AG04449 (cell line): ENCODE measurements at regions not wholly inside any gene's neighbourhood (a gene's known extent, or its start where the extent isn't known, plus 50 kb on each side); places are given as distances from the start of the nearest gene placed in this dataset.

ENCODE experiments used
- CTCF ChIA-PET: fragments of 350-600 bp; formaldehyde crosslinking; extraction: SDS; loops from one replicate; lab custom pipeline; 2021; ENCODE audit warnings: antibody characterized with exemption; lab: Yijun Ruan, JAX
- POLR2A ChIA-PET: fragments of 400-600, 350-600 bp; formaldehyde crosslinking; extraction: SDS; loops from one replicate; lab custom pipeline; 2020; ENCODE audit warnings: antibody characterized with exemption, inconsistent platforms; lab: Yijun Ruan, JAX
- DNase-seq: peaks from one replicate; pipeline ENCODE4 v3.0.0-alpha.2; 2010; ENCODE audit warnings: low read depth, low spot score
- H3K4me3 ChIP-seq: 2 replicates; pipeline ENCODE4 v1.5.1; 2011; ENCODE audit warnings: low read depth, mild to moderate bottlenecking, control low read depth, low read length
- TF ChIP-seq, protein P1 (sequence below): IDR thresholded peaks from one replicate; pipeline ENCODE4 v1.5.1; 2011; ENCODE audit warnings: mild to moderate bottlenecking, moderate library complexity, low read length, control low read depth, inconsistent platforms; ENCODE audit not compliant: insufficient read depth; ENCODE audit errors: missing control alignments

DNA sequence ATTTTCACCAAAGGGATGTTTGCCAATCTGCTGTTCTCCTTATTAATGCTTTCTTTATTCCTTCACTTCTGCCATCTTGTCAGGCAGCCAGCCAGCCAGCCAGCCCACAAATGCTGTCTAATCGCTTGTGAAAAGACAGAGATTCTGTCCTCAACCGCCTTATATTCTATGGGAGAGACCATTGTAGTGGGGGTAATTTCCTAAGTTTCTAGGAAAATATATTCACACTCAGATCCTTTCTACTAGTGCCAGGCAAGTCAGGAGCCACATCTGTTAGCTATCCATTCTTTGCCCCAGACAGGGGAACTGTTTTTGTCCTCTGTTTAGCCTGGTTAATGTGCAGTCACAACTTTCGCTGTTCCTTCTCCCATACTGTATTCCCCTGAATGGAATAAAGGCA lies 1023.1 kb downstream of the ADGRL2 start:
- TF ChIP-seq, protein P1, sequence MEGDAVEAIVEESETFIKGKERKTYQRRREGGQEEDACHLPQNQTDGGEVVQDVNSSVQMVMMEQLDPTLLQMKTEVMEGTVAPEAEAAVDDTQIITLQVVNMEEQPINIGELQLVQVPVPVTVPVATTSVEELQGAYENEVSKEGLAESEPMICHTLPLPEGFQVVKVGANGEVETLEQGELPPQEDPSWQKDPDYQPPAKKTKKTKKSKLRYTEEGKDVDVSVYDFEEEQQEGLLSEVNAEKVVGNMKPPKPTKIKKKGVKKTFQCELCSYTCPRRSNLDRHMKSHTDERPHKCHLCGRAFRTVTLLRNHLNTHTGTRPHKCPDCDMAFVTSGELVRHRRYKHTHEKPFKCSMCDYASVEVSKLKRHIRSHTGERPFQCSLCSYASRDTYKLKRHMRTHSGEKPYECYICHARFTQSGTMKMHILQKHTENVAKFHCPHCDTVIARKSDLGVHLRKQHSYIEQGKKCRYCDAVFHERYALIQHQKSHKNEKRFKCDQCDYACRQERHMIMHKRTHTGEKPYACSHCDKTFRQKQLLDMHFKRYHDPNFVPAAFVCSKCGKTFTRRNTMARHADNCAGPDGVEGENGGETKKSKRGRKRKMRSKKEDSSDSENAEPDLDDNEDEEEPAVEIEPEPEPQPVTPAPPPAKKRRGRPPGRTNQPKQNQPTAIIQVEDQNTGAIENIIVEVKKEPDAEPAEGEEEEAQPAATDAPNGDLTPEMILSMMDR = no peak
- H3K4me3 ChIP-seq = no peak overlapping the region
- POLR2A ChIA-PET = no interaction called here
- no peak for DNase-seq
- CTCF ChIA-PET = no interaction called here

DNA sequence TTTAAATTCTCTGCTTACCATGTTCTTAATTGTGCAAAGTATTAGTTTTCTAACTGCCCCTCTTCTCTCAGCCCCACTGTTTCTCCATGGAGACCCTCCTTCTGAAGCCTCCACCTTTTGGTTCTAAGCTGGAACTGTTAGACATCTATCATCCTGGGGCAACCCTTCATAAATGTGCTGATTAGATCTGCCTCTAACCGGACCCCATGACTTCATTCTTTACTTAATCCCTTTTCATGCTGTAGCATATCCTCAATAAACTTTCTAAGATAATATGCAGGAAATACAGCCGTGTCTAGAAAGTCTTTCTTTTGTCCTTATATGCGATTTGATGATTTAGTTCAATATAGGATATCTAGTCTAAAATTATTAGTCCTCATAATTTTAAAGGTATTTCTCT lies 1020.1 kb downstream of the ADGRL2 start:
- POLR2A ChIA-PET = no interaction called here
- no peak for DNase-seq
- H3K4me3 ChIP-seq = no peak overlapping the region
- TF ChIP-seq, protein P1 = no peak
- CTCF ChIA-PET = no interaction called here

DNA sequence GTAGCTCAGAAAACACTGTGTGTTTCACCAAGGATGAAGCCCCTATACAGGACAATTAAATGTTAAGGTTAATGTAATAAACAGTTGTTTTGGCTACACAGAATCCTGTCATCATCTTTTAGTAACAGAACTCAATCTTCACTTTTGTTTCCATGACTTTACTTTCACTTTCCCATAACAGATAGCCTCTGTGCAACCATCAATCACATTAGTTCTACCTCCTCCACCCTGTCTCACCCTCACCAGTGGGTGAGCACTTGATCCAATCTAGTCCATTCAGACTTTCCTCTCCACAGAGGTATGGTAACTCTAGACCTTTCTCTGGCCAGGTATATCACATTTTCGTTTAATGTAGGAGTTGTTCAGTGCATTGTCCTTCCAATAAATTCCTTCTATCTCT lies 1018.5 kb downstream of the ADGRL2 start:
- no peak for DNase-seq
- ChIA-PET POLR2A (no interaction called here), CTCF (no interaction called here)
- TF ChIP-seq, protein P1 = no peak
- H3K4me3 ChIP-seq = no peak overlapping the region

DNA sequence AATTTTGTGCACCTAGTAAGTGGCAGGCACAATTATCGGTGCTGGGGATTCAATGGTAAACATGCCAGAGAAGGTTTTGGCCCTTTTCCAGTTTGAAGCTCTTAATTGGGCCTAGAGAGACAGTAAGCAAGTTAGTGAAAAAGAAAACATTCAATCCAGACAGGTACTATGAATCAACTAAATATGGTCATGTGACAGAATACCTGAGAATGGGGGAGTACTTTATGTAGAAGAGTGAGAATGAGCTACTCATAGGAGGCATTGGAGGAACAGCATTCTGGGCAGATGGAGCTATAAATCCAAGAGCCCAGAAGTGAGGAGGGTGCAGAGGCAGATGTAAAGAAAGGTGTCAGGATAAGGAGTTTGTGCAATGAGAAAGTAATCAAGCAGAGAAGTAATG lies 1017.9 kb downstream of the ADGRL2 start:
- POLR2A ChIA-PET = no interaction called here
- H3K4me3 ChIP-seq = no peak overlapping the region
- CTCF ChIA-PET = no interaction called here
- TF ChIP-seq, protein P1 = no peak
- no peak for DNase-seq

DNA sequence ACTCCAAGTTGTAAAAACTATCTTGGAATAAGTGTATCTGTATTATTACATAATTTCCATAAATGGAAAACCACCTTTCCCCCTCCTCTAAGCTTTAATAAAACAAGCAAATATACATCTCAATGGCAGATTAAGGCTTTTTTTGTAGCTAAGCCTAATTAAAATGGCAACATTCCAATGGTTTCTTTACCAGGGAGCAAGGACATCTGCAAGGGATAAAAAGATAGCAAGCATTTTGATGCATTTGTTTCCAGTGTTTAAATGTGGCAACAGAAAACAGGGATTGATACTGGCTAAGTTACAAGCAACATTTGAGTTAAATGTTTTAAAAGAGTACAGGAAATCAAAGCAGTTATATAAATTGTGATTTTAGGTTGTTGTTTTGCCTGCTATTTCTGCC lies 1012.7 kb downstream of the ADGRL2 start:
- ChIA-PET CTCF (no interaction called here), POLR2A (no interaction called here)
- TF ChIP-seq, protein P1 = no peak
- DNase-seq = no peak
- H3K4me3 ChIP-seq = no peak overlapping the region

DNA sequence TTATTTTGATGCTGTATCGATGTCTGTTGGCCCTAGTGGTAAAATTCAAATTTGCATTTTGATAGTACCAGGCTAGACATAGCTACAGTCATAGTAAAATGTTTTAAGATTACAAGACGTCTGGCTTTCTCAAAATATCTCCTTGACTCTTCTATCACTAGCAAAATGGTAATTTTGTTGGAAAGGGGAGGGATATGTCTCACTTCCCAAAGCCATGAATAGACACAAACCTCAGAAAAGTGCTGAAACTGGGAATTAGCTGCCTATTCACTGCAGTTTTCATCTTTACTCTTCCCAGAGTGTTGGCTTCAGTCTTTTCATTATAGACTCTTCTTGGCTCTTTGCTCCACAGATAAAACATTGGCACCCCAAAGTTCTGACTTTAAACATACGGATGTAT lies 1009.9 kb downstream of the ADGRL2 start:
- TF ChIP-seq, protein P1 = no peak
- ChIA-PET CTCF (no interaction called here), POLR2A (no interaction called here)

More for the DNA sequence above, 1009.9 kb downstream of the ADGRL2 start:
- no peak for DNase-seq
- H3K4me3 ChIP-seq = no peak overlapping the region
